ENCODE measurements at regions not wholly inside any gene's neighbourhood (a gene's known extent, or its start where the extent isn't known, plus 50 kb on each side); places are given as distances from the start of the nearest gene placed in this dataset.
A peak's percentile ranks its signal among the peaks of the same experiment; 100 is the strongest.

DNA sequence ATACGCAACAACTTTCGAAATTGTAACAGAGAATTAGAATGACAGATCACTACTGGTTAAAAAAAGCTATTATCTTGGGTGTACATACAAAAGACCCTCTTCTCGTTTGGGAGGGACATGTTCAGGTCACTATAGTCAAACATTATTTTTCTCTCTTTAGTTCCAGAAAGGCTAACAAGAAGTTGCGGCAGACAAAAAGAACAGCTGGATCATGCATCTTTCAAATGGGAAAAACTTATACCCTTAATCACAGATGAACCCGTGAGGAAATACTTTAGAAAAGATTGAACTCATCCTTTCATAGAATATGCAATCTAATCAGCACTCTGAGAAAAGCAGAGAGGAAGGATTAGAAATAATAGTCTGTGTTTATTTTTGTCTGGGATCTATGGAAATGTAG lies 72.5 kb downstream of the EVX1 start (continued):
- no peak for TF ChIP-seq PPARA (CRISPR knock-in tag; IDR thresholded peaks at IDR 0.05; ENCODE audit: borderline replicate concordance)
- TF ChIP-seq CSDC2 (CRISPR knock-in tag; IDR thresholded peaks at IDR 0.05) = no peak
- no peak for TF ChIP-seq BACH2 (CRISPR knock-in tag; IDR thresholded peaks at IDR 0.05; ENCODE audit: borderline replicate concordance)
- no peak for TF ChIP-seq SNAI2 (CRISPR knock-in tag; IDR thresholded peaks at IDR 0.05)
- TF ChIP-seq ZNF70 (CRISPR knock-in tag; IDR thresholded peaks at IDR 0.05) = no peak

DNA sequence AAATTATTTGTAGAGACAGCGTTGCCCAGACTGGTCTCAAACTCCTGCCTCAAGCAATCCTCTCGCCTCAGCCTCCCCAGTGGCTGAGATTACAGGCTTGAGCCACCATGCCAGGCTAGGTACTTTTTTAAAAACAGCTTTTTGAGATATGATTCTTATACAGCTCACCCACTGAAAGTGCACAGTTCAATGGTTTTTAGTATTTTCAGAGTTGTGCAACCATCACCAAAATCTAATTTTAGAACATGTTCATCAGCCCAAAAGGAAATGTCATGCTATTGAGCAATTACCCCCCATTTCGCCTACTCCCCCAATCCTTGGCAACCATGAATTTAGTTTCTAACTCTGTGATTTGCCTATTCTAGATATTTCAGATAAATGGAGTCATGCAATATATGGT lies 73.7 kb downstream of the EVX1 start:
- no peak for TF ChIP-seq PPARA (CRISPR knock-in tag; IDR thresholded peaks at IDR 0.05; ENCODE audit: borderline replicate concordance)
- no peak for ATAC-seq

DNA sequence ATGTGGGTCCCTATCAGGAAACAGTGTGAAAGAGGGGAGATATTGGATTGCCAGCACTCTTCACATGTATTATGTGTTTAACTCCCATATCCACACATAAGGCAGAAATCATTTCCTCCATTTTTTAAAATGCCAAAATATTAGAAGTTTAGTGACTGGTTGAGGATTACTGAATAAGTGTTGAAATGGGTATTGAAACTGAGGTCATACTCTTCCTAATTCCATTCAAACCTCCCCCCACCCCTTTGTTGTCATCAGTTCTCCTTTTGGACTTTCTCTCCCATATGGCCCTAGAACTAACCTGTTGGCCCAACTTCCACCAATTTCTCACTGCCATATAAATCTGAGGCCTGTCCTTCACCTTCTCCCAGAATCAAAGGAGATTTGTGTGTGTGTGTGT lies 81.6 kb downstream of the EVX1 start:
- no peak for ATAC-seq
- TF ChIP-seq ZC3H10 (CRISPR knock-in tag; IDR thresholded peaks at IDR 0.05) (no peak), ARNTL (CRISPR knock-in tag; IDR thresholded peaks at IDR 0.05; ENCODE audit: borderline replicate concordance, low read depth) (no peak), PPARA (CRISPR knock-in tag; IDR thresholded peaks at IDR 0.05; ENCODE audit: borderline replicate concordance) (no peak), TCF4 (CRISPR knock-in tag; IDR thresholded peaks at IDR 0.05; ENCODE audit: borderline replicate concordance) (no peak), SNAI2 (CRISPR knock-in tag; IDR thresholded peaks at IDR 0.05) (no peak), OSR1 (CRISPR knock-in tag; IDR thresholded peaks at IDR 0.05) (no peak), ZNF8 (CRISPR knock-in tag; IDR thresholded peaks at IDR 0.05) (no peak), BACH2 (CRISPR knock-in tag; IDR thresholded peaks at IDR 0.05; ENCODE audit: borderline replicate concordance) (no peak), ZNF565 (CRISPR knock-in tag; conservative IDR thresholded peaks at IDR 0.05; ENCODE audit: low read depth) (no peak), GLIS3 (CRISPR knock-in tag; IDR thresholded peaks at IDR 0.05) (no peak), ESRRG (CRISPR knock-in tag; IDR thresholded peaks at IDR 0.05) (no peak), ZFP3 (CRISPR knock-in tag; IDR thresholded peaks at IDR 0.05) (no peak), ZNF70 (CRISPR knock-in tag; IDR thresholded peaks at IDR 0.05) (no peak), CSDC2 (CRISPR knock-in tag; IDR thresholded peaks at IDR 0.05) (no peak), RARB (CRISPR knock-in tag; IDR thresholded peaks at IDR 0.05) (no peak), ZFP30 (CRISPR knock-in tag; IDR thresholded peaks at IDR 0.05) (no peak)
- TF ChIP-seq, protein P1, sequence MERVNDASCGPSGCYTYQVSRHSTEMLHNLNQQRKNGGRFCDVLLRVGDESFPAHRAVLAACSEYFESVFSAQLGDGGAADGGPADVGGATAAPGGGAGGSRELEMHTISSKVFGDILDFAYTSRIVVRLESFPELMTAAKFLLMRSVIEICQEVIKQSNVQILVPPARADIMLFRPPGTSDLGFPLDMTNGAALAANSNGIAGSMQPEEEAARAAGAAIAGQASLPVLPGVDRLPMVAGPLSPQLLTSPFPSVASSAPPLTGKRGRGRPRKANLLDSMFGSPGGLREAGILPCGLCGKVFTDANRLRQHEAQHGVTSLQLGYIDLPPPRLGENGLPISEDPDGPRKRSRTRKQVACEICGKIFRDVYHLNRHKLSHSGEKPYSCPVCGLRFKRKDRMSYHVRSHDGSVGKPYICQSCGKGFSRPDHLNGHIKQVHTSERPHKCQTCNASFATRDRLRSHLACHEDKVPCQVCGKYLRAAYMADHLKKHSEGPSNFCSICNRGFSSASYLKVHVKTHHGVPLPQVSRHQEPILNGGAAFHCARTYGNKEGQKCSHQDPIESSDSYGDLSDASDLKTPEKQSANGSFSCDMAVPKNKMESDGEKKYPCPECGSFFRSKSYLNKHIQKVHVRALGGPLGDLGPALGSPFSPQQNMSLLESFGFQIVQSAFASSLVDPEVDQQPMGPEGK (CRISPR knock-in tag; IDR thresholded peaks at IDR 0.05; ENCODE audit: borderline replicate concordance) = no peak
- TF ChIP-seq, protein P2, sequence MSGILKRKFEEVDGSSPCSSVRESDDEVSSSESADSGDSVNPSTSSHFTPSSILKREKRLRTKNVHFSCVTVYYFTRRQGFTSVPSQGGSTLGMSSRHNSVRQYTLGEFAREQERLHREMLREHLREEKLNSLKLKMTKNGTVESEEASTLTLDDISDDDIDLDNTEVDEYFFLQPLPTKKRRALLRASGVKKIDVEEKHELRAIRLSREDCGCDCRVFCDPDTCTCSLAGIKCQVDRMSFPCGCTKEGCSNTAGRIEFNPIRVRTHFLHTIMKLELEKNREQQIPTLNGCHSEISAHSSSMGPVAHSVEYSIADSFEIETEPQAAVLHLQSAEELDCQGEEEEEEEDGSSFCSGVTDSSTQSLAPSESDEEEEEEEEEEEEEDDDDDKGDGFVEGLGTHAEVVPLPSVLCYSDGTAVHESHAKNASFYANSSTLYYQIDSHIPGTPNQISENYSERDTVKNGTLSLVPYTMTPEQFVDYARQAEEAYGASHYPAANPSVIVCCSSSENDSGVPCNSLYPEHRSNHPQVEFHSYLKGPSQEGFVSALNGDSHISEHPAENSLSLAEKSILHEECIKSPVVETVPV (CRISPR knock-in tag; IDR thresholded peaks at IDR 0.05) = no peak
- TF ChIP-seq, protein P3, sequence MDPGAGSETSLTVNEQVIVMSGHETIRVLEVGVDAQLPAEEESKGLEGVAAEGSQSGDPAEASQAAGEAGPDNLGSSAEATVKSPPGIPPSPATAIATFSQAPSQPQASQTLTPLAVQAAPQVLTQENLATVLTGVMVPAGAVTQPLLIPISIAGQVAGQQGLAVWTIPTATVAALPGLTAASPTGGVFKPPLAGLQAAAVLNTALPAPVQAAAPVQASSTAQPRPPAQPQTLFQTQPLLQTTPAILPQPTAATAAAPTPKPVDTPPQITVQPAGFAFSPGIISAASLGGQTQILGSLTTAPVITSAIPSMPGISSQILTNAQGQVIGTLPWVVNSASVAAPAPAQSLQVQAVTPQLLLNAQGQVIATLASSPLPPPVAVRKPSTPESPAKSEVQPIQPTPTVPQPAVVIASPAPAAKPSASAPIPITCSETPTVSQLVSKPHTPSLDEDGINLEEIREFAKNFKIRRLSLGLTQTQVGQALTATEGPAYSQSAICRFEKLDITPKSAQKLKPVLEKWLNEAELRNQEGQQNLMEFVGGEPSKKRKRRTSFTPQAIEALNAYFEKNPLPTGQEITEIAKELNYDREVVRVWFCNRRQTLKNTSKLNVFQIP (CRISPR knock-in tag; IDR thresholded peaks at IDR 0.05; ENCODE audit: borderline replicate concordance, low read depth) = no peak
- TF ChIP-seq, protein P4, sequence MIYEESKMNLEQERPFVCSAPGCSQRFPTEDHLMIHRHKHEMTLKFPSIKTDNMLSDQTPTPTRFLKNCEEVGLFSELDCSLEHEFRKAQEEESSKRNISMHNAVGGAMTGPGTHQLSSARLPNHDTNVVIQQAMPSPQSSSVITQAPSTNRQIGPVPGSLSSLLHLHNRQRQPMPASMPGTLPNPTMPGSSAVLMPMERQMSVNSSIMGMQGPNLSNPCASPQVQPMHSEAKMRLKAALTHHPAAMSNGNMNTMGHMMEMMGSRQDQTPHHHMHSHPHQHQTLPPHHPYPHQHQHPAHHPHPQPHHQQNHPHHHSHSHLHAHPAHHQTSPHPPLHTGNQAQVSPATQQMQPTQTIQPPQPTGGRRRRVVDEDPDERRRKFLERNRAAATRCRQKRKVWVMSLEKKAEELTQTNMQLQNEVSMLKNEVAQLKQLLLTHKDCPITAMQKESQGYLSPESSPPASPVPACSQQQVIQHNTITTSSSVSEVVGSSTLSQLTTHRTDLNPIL (CRISPR knock-in tag; IDR thresholded peaks at IDR 0.05; ENCODE audit: low read depth) = no peak

DNA sequence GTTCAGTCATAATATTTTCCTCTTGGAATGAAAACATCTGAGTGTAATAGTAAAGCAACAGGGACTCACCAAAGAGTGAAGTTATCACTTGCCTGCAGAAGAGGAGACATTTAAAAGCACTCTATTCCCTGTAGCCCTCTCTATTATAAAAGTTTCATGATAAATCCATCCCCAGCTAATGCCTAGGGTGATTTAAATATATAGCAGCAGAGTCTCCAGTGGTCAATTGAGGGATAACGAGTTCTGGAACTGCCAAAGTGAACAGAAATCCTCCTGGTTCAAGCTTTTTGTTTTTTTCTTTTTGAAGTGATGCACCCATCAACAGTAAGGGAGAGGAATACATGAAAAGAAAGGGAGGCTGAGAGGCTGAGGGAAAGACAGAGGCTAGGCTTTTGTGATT lies 87.3 kb downstream of the EVX1 start:
- ATAC-seq = peak; percentile 35; the same call in 2 of the 3 replicates

DNA sequence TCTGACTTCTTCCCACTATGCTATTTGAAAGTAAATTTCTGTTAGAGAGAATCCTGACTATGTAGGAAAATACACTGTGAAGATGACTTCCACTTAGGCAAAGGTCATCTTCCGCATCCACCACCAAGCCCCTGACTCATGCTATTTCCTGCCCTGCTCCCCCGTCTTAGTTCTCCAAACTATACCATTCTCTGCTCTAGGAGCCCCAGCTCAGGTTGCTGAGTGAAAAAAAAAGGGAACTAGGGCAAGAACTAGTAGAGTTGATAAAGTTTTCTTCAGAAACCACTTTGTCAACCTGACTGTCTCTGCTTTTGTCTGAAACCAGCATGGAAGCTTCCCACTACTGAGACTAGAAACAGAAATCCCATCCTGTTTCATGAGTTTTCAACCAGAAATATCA lies 96.9 kb downstream of the EVX1 start:
- no peak for ATAC-seq
- TF ChIP-seq ARNTL (CRISPR knock-in tag; IDR thresholded peaks at IDR 0.05; ENCODE audit: borderline replicate concordance, low read depth) (no peak), ZNF8 (CRISPR knock-in tag; IDR thresholded peaks at IDR 0.05) (no peak), ZNF565 (CRISPR knock-in tag; conservative IDR thresholded peaks at IDR 0.05; ENCODE audit: low read depth) (no peak)

More for the DNA sequence above, 87.3 kb downstream of the EVX1 start:
- TF ChIP-seq ZC3H10 (CRISPR knock-in tag; IDR thresholded peaks at IDR 0.05) (no peak), CSDC2 (CRISPR knock-in tag; IDR thresholded peaks at IDR 0.05) (no peak), ZNF70 (CRISPR knock-in tag; IDR thresholded peaks at IDR 0.05) (no peak), ZNF565 (CRISPR knock-in tag; conservative IDR thresholded peaks at IDR 0.05; ENCODE audit: low read depth) (no peak), TOX (CRISPR knock-in tag; IDR thresholded peaks at IDR 0.05; ENCODE audit: borderline replicate concordance) (no peak)

All from SK-N-SH treated with all-trans-retinoic acid at 6 μM for 48 hours (cell line).